SK-N-SH treated with all-trans-retinoic acid at 6 μM for 48 hours (cell line): ENCODE measurements at regions not wholly inside any gene's neighbourhood (a gene's known extent, or its start where the extent isn't known, plus 50 kb on each side); places are given as distances from the start of the nearest gene placed in this dataset.

Experiments used
- CREB5 ChIP-seq: fragments of 250-450 bp; sonication (Bioruptor Pico); IDR thresholded peaks from 2 replicates; pipeline ENCODE4 v1.5.1; 2020; ENCODE audit warnings: low read depth, mild to moderate bottlenecking, moderate library complexity
- PATZ1 ChIP-seq: fragments of 250-450 bp; sonication (Bioruptor Pico); IDR thresholded peaks from 2 replicates; pipeline ENCODE4 v1.8.0; 2020; ENCODE audit warnings: mild to moderate bottlenecking, moderate library complexity, borderline replicate concordance

GRCh38 chr4:12399781-12400180 is 971.1 kb upstream of the HS3ST1 start:
- no peak for TF ChIP-seq CREB5 (CRISPR knock-in tag)
- TF ChIP-seq PATZ1 = no peak
